ENCODE measurements at regions not wholly inside any gene's neighbourhood (a gene's known extent, or its start where the extent isn't known, plus 50 kb on each side); places are given as distances from the start of the nearest gene placed in this dataset.

GRCh38 chr2:51553476-51553875 is 521.5 kb upstream of the NRXN1 start:
- no TSS peak for BruUV-seq (replicated peaks)
- intact Hi-C loops (cut with micrococcal nuclease), result no loop called here
- H3K27me3 Mint-ChIP-seq (ENCODE audit: insufficient read depth, unreplicated experiment), result no peaks in the 10 kb centered on the region

DNA sequence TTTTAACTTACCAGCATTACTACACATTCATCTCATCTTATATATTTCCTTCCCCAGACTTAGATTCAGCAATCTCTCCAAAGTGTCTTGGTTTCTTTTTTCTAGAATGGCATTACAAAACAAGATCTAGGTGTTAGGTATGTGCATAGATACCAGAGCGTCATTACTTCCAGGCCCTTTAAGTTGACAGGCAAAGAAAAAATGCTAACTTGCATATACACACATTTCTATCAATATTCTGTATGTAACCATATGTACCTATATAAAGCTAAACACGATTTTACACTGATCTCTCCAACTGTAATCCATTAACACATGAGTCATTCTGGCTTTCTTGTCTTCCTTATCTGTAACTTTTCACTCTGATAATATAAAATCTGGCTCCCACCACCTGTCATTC is 503.8 kb upstream of the NRXN1 start:
- no TSS peak for BruUV-seq (replicated peaks)
- no peak for TF ChIP-seq CTCF (IDR thresholded peaks at IDR 0.05; ENCODE audit: unreplicated experiment)
- DNase-seq (ENCODE audit: unreplicated experiment), result no peak
- Mint-ChIP-seq H3K36me3 (ENCODE audit: insufficient read depth, unreplicated experiment) (no peaks in the 10 kb centered on the region), H3K9me3 (ENCODE audit: unreplicated experiment) (no peaks in the 10 kb centered on the region), H3K27me3 (ENCODE audit: insufficient read depth, unreplicated experiment) (no peaks in the 10 kb centered on the region), H3K4me1 (ENCODE audit: insufficient read depth, unreplicated experiment) (no peaks in the 10 kb centered on the region), H3K4me3 (ENCODE audit: unreplicated experiment) (no peak overlapping the region), H3K27ac (ENCODE audit: low read depth, unreplicated experiment) (no peak overlapping the region)
- intact Hi-C loops (cut with micrococcal nuclease), result no loop called here
- POLR2A ChIA-PET, result no interaction called here
- CTCF ChIA-PET, result no interaction called here

More at GRCh38 chr2:51553476-51553875, 521.5 kb upstream of the NRXN1 start:
- Mint-ChIP-seq H3K9me3 (ENCODE audit: unreplicated experiment) (no peaks in the 10 kb centered on the region), H3K4me3 (ENCODE audit: unreplicated experiment) (no peak overlapping the region), H3K4me1 (ENCODE audit: insufficient read depth, unreplicated experiment) (no peaks in the 10 kb centered on the region), H3K27ac (ENCODE audit: low read depth, unreplicated experiment) (no peak overlapping the region), H3K36me3 (ENCODE audit: insufficient read depth, unreplicated experiment) (no peaks in the 10 kb centered on the region)
- ChIA-PET CTCF (no interaction called here), POLR2A (no interaction called here)
- DNase-seq (ENCODE audit: unreplicated experiment), result no peak
- no peak for TF ChIP-seq CTCF (IDR thresholded peaks at IDR 0.05; ENCODE audit: unreplicated experiment)

DNA sequence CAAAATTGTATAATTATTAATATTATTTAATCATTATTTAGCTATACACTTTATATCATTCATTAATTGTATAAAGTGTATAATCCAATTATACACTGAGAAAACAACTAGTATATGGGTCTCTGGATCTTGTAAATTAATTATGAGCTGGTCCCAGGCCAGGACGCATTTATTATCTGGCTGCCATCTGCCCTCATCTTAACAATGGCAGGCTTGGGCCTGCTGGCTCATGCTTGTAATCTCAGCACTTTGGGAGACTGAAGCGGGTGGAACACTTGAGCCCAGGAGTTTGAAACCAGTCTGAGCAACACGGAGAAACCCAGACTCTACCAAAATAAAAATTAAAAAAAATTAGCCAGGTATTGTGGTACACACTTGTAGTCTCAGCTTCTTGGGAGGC is 502.2 kb upstream of the NRXN1 start:
- no peaks in the 10 kb centered on the region for H3K9me3 Mint-ChIP-seq (ENCODE audit: unreplicated experiment)
- intact Hi-C loops (cut with micrococcal nuclease), result no loop called here
- H3K27ac Mint-ChIP-seq (ENCODE audit: low read depth, unreplicated experiment), result no peak overlapping the region
- CTCF ChIA-PET, result no interaction called here
- no peak overlapping the region for H3K4me3 Mint-ChIP-seq (ENCODE audit: unreplicated experiment)
- no TSS peak for BruUV-seq (replicated peaks)
- no peaks in the 10 kb centered on the region for H3K36me3 Mint-ChIP-seq (ENCODE audit: insufficient read depth, unreplicated experiment)
- DNase-seq (ENCODE audit: unreplicated experiment), result no peak
- no peak for TF ChIP-seq CTCF (IDR thresholded peaks at IDR 0.05; ENCODE audit: unreplicated experiment)
- H3K27me3 Mint-ChIP-seq (ENCODE audit: insufficient read depth, unreplicated experiment), result no peaks in the 10 kb centered on the region
- POLR2A ChIA-PET, result interaction anchor here (0.7 kb wide), 1 partner anchor 199 kb away, joined by 3 read pairs; no protein-coding TSS in a partner anchor
- no peaks in the 10 kb centered on the region for H3K4me1 Mint-ChIP-seq (ENCODE audit: insufficient read depth, unreplicated experiment)

GRCh38 chr2:51528156-51528555 is 496.2 kb upstream of the NRXN1 start:
- no TSS peak for BruUV-seq (replicated peaks)

More at GRCh38 chr2:51528156-51528555, 496.2 kb upstream of the NRXN1 start:
- Mint-ChIP-seq H3K27me3 (ENCODE audit: insufficient read depth, unreplicated experiment) (no peaks in the 10 kb centered on the region), H3K27ac (ENCODE audit: low read depth, unreplicated experiment) (no peak overlapping the region), H3K9me3 (ENCODE audit: unreplicated experiment) (no peaks in the 10 kb centered on the region), H3K4me1 (ENCODE audit: insufficient read depth, unreplicated experiment) (no peaks in the 10 kb centered on the region), H3K36me3 (ENCODE audit: insufficient read depth, unreplicated experiment) (no peaks in the 10 kb centered on the region), H3K4me3 (ENCODE audit: unreplicated experiment) (no peak overlapping the region)
- TF ChIP-seq CTCF (IDR thresholded peaks at IDR 0.05; ENCODE audit: unreplicated experiment), result no peak
- intact Hi-C loops (cut with micrococcal nuclease), result no loop called here
- no peak for DNase-seq (ENCODE audit: unreplicated experiment)
- ChIA-PET CTCF (interaction anchor here (0.6 kb wide), 1 partner anchor 398 kb away, joined by 3 read pairs; no protein-coding TSS in a partner anchor), POLR2A (no interaction called here)
